ENCODE measurements at regions not wholly inside any gene's neighbourhood (a gene's known extent, or its start where the extent isn't known, plus 50 kb on each side); places are given as distances from the start of the nearest gene placed in this dataset.

GRCh38 chr9:30075451-30076199, 2308.8 kb upstream of the ACO1 start:
- H3K36me3 ChIP-seq (ENCODE audit: control insufficient read depth in 2 of 2, insufficient read depth in 2 of 2, low read length in 1 of 2), result no peaks in the 10 kb centered on the region
- POLR2A ChIA-PET, result no interaction called here
- intact Hi-C loops (cut with micrococcal nuclease; ENCODE audit: unreplicated experiment), result no loop called here
- FAIRE-seq, result peak; percentile 86
- RAD21 ChIA-PET (ENCODE audit: unreplicated experiment), result no interaction called here
- no peak overlapping the region for H3K9ac ChIP-seq (ENCODE audit: control insufficient read depth, insufficient read depth, low read length)
- no peaks in the 10 kb centered on the region for H3K79me2 ChIP-seq (ENCODE audit: control insufficient read depth, insufficient read depth, low read length)
- peaks cover 4% of the 10 kb centered on the region for H3K9me3 ChIP-seq (replicated peaks; ENCODE audit: control insufficient read depth, insufficient read depth, low read length)
- peak; percentile 89 for DNase-seq (ENCODE audit: low read depth, low spot score)
- H2AFZ ChIP-seq (ENCODE audit: control insufficient read depth, low read depth, low read length), result no peak overlapping the region
- no peak overlapping the region for H3K27ac ChIP-seq (ENCODE audit: control insufficient read depth, insufficient read depth)
- no peaks in the 10 kb centered on the region for H4K20me1 ChIP-seq (ENCODE audit: control insufficient read depth, insufficient read depth)
- SMC1A ChIA-PET (ENCODE audit: uncharacterized antibody, unreplicated experiment), result interaction anchor here (0.7 to 1.6 kb wide), 2 partner anchors 19 to 26 kb away, joined by 3 read pairs; no protein-coding TSS in a partner anchor
- CTCF ChIA-PET, result no interaction called here
- WGBS (ENCODE audit: insufficient coverage, insufficient replicate concordance, low lambda C conversion rate, missing lambda C conversion rate), result 0% methylated on average over 3 of the region's 3 CpGs
- H3K4me3 ChIP-seq, result no peak overlapping the region
- H3K4me2 ChIP-seq (ENCODE audit: control insufficient read depth, insufficient read depth), result no peak overlapping the region
- H3K27me3 ChIP-seq (replicated peaks in 1 of 2; ENCODE audit: control insufficient read depth in 2 of 2, insufficient read depth in 2 of 2, low read length in 1 of 2), result no peaks in the 10 kb centered on the region
- in situ Hi-C loops (cut with MboI), result no loop called here
- no TSS peak for BruUV-seq (replicated peaks)
- ATAC-seq, result peak; percentile 89
- H3K4me1 ChIP-seq (ENCODE audit: control insufficient read depth, insufficient read depth, low read length), result no peaks in the 10 kb centered on the region
- TF ChIP-seq MXI1 (IDR thresholded peaks at IDR 0.05; ENCODE audit: low read depth, low read length) (no peak), BRCA1 (IDR thresholded peaks at IDR 0.05; ENCODE audit: low read depth, low read length) (no peak), NFIC (IDR thresholded peaks at IDR 0.05; ENCODE audit: low read depth, low read length) (peak; percentile 70; the same call in 1 of the 2 replicates), ETV6 (conservative IDR thresholded peaks at IDR 0.05 in 1 of 2, IDR thresholded peaks at IDR 0.05 in 1 of 2; ENCODE audit: borderline replicate concordance in 1 of 2, low read depth in 1 of 2) (0 out of 4 replicates have a peak, but pooled peaks of 1 of the 2 experiments have one; percentile 14), SMAD5 (IDR thresholded peaks at IDR 0.05; ENCODE audit: low read depth) (no peak), SREBF1 (IDR thresholded peaks at IDR 0.05; ENCODE audit: low read length) (no peak), USF1 (IDR thresholded peaks at IDR 0.05; ENCODE audit: borderline replicate concordance, extremely low read length, insufficient read depth, low read depth, low read length) (no peak), RUNX3 (IDR thresholded peaks at IDR 0.05; ENCODE audit: low read length) (peak; percentile 69), BMI1 (IDR thresholded peaks at IDR 0.05; ENCODE audit: borderline replicate concordance) (peak; percentile 62; the same call in 1 of the 2 replicates), ZBED1 (IDR thresholded peaks at IDR 0.05; ENCODE audit: borderline replicate concordance) (peak; percentile 33; the same call in 1 of the 2 replicates), ZNF217 (IDR thresholded peaks at IDR 0.05) (no peak; the same call in 1 of the 2 replicates), CUX1 (IDR thresholded peaks at IDR 0.05; ENCODE audit: insufficient replicate concordance, low read depth, low read length) (peak; percentile 41), KLF5 (IDR thresholded peaks at IDR 0.05; ENCODE audit: partially characterized antibody) (no peak), BCL11A (IDR thresholded peaks at IDR 0.05; ENCODE audit: low read depth, low read length) (peak; percentile 73), SRF (IDR thresholded peaks at IDR 0.05; ENCODE audit: low read depth in 2 of 2, low read length in 2 of 2) (0 out of 4 replicates have a peak, but pooled peaks of 1 of the 2 experiments have one; percentile 13), GATAD2B (conservative IDR thresholded peaks at IDR 0.05; ENCODE audit: low read depth) (no peak), EED (IDR thresholded peaks at IDR 0.05; ENCODE audit: low read depth) (peak; percentile 68), MEF2B (IDR thresholded peaks at IDR 0.05; ENCODE audit: partially characterized antibody, poor library complexity, severe bottlenecking) (peak; percentile 21), SUZ12 (IDR thresholded peaks at IDR 0.05; ENCODE audit: unreplicated experiment) (no peak)
